Eye (tissue), 1 donor: ENCODE measurements at regions not wholly inside any gene's neighbourhood (a gene's known extent, or its start where the extent isn't known, plus 50 kb on each side); places are given as distances from the start of the nearest gene placed in this dataset.
"Not testable (repeated sequence)": the region's sequence is repeated elsewhere in the genome, so short reads cannot be mapped to it uniquely, and the experiment has no call there.

Source experiments
- DNase-seq: peaks from one replicate; pipeline ENCODE4 v3.0.0-alpha.2; 2015

DNA sequence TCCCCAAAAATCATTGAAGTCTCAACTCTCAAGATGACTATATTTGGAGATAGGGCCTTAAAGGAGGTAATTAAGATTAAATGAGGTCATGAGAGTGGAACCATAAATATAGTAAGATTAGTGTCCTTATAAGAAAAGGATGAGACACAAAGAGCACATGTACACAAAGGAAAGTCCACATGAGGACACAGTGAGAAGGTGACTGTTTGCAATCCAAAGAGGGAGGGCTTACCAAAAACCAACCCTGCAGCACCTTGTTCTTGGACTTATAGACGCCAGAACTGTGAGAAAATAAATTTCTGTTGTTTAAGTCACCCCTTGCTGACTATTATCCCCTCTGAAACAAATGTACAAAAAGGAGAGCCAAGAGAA is 150.4 kb upstream of the SMLR1 start:
- DNase-seq, result no peak

DNA sequence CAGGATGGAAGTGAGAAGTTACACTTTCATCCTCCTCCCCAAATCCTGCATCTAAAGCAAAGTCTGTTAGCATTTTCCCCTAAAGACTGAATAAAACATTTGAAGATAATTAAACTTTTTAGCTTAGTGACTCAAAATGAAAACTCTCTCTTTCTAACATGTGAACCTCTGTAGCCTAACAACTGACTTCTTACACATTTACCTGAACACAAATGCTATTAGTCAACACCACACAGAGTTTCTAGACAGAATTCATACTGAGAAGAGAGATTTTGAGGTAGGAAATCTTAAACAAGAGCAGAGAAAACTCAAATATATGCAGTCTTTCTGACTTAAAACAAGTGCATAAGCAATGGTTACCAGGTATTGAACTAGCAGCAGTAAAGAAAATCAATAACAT is 149.9 kb upstream of the SMLR1 start:
- DNase-seq, result no peak

DNA sequence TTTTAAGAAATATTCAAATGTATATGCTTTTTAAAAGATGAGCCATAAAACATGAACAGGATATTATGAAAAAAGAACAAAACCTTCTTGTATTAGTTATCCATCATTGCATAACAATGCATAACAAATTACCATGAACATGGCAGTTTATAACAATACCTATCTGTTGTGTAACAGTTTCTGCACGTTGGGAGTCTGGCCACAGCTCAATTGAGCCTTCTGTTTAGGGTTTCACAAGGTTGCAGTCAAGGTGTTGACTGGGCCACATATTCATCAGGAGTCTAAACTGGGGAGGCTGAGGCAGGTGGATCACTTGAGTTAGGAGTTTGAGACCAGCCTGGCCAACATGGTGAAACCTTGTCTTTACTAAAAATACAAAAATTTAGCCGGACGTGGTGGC is 149.4 kb upstream of the SMLR1 start:
- no peak for DNase-seq

- DNase-seq, result no peak
Measured at GRCh38 chr6:130679684-130680083, 147.5 kb upstream of the SMLR1 start.

- DNase-seq, result no peak
Measured at GRCh38 chr6:130680116-130680515, 147.1 kb upstream of the SMLR1 start.

DNA sequence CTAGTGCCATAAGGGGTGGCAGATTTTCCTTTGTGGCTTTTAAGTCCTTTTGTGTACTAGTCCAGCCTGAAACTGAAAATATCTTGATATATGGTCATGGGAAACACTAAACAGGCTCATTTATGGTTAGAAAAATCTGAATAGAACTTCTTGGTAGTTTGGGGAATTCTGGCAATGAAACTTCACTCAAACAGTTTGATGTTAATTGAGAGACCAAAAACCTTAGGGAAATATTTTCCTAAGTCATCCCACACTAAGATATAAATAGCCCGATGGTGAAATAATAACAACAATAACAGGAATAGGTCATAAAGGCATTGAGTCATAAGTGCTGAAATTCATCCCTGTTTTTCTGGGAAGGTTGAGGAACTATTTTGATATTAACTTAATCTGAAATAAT is 146.2 kb upstream of the SMLR1 start:
- no peak for DNase-seq

DNA sequence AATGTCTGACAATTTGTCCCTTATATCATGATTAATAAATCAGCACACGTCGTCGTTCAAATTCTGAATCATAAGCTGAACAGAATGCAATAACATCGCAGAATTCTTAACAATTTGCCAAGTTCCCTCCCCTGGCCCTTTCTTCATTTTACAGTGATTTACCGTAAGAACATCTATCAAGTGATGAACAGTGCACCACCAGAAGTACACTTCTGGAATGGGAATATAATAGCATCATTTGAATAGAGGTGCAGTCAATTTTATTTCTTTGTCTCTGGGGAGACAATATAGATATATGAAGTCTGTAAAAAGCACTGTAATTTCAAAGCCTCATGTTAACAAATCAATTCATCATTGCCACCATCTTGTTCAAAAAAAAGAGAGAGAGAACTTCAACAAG is 145.1 kb upstream of the SMLR1 start:
- DNase-seq, result no peak

DNA sequence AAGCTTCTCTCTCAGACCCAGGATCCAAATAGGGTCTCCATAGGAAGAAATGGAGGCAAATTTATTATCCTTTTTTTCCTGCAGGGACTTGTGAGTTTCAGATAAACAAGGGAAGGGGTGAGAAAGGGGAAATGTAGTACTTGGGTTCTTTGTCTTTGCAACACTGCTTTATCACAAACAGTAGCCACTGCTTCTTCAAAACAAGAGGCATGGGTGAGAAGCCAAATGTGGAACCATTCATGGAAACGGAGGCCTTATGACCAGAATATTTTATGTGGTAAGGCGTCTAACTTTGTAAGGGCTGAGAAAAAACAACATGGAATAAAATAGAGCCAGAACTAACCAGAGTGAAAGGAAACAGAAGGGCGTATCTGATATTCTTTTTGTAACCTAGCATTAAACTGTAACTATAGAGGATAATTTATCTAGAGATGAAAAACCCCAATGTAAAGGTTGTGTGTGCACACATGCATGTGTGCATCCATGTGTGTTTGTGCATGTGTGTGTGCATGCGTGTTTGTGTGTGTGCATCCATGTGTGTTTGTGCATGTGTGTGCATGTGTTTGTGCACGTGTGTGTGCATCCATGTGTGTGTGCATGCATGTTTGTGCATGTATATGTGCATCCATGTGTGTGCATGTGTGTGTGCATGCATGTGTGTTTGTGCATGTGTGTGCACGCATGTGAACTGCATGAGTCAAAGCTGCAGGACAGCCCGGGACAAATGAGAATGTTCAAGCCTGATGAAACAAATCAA is 143.3 kb upstream of the SMLR1 start:
- DNase-seq, result no peak

DNA sequence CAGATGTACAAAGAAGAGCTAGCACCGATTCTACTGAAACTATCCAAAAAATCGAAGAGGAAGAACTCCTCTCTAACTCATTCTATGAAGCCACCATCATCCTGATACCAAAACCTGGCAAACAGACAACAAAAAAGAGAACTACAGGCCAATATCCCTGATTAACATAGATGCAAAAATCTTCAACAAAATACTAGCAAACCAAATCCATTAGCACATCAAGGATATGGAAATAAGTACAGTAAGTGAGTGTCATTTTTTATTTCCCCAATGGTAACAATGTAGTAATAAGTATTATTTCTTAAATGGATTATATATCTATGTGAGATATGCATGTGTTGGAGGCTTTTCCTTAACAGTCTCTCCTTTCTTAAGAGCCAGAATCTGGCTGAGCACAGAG is 134.5 kb upstream of the SMLR1 start:
- DNase-seq, result no peak

DNA sequence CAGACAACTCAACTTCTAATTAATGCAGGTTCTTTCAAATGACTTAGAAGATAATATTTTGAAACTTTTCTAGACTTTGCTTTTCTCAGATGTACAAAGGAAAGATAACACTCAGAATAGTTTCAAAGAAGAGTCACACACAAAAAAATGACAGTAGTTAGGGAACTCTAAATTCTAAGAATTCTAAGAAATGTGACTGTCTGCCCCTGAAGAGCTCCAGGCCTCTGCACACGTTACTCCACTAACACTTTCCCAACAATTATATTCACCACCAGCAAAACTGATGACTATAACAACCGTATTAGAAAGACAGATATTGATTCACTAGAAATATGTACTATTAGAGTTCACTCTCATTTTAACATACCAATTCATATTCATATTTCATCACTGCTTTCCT is 133.3 kb upstream of the SMLR1 start:
- no peak for DNase-seq

DNA sequence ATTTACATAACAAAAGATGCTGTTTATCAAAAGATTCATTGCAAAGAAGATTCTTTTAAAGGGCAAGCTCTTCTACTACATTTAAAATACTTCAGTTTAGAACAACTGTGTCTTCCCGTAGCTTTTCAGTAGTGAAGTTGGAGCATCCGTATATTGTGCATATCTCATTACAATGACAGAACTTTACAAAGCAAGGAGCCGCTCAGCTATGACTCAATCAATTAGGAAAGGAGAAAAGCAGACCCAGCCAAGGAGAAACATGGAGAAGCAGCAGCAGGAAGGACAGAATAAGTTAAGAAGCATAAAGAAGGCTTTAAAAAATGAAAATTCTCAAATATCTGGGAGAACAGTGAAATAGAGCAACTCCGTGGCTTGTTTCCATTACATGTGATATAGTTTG is 132.6 kb upstream of the SMLR1 start:
- peak; percentile 12 for DNase-seq

DNA sequence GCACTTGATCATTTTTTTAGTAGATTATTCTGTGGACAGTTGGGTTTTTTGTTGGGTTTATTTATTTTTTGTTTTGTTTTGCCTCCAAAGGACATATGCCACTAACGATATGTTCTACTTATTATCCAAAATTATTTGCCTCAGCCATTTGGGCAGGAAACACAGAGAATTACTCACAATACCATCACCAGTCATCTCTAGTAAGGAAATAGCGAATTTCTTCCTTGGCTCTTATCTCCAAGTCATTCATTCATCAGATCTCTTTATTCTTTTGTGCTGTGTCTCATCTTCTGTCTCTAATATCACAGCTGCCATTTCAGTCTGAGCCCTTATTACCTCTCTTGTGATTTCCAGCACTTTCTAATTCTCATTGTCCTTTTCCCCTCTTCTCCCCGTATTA is 130.4 kb upstream of the SMLR1 start:
- DNase-seq, result no peak

DNA sequence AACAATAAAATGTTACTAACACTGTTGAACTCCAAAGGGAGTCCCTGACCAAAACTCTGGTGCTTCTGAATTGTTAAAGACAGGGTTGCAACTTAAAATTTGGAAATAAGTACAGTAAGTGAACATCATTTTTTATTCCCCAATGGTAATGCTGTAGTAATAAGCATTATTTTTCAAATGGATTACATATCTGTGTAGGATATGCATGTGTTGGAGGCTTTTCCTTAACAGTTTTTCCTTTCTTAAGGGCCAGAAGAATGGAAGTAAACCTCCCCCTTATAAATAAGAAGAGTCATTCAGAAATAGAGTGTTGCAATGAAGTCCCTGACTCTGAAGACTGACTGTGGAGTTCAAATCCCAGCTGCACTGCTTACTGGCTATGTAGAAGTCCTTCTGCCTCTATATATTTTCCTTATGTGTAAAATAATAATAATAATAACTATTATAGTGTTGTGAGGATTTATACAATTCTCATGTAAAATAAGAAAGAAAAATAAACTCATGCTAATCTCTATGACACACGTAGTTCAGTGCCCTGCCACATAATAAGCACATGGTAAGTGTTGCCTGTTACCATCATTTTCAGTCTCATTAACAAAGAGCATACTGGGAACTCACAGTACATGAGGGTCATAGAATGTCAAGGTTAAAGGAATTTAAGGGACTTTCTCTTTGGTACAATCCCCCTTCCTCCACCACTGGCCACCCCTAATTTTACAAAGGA is 129.8 kb upstream of the SMLR1 start:
- no peak for DNase-seq

GRCh38 chr6:130697995-130698535 is 129.1 kb upstream of the SMLR1 start:
- DNase-seq, result peak; percentile 76

DNA sequence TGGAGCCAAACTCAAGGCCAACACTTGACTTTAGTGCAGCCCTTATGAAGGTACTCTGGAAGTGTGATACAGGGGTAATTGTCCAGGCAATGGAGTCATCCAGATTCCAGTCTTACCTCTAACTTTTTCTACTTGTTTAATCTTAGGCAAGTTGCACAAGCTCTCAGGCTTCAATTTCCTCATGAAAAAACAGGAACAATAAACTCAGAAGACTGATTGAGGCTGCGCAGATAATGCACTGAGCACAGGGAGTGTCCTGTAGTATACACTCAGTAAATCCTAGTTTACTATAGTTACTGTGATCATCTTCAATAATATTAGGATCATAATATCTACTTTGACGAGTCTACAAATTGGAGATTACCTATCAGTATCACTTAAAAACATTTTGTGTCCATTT is 127.5 kb upstream of the SMLR1 start:
- no peak for DNase-seq

- no peak for DNase-seq
Measured at GRCh38 chr6:130700397-130700796, 126.8 kb upstream of the SMLR1 start.

DNA sequence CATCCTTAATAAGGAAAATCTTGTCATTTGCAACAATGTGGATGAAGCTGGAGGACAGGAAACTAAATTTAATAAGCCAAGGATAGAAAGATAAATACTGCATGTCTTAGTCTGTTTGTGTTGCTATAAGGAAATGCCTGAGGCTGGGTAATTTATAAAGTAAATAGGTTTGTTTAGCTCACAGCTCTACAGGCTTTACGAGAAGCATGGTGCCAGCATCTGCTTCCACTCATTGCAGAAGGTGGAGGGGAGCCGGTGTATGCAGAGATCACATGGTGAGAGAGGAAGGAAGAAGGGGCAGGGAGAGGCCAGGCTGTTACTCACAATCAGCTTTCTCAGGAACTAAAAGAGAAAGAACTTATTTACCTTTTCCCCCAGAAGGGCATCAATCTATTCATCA is 118.9 kb upstream of the SMLR1 start:
- DNase-seq, result peak; percentile 14

- DNase-seq, result not testable (repeated sequence)
Measured at GRCh38 chr6:130711641-130712040, 115.6 kb upstream of the SMLR1 start.

DNA sequence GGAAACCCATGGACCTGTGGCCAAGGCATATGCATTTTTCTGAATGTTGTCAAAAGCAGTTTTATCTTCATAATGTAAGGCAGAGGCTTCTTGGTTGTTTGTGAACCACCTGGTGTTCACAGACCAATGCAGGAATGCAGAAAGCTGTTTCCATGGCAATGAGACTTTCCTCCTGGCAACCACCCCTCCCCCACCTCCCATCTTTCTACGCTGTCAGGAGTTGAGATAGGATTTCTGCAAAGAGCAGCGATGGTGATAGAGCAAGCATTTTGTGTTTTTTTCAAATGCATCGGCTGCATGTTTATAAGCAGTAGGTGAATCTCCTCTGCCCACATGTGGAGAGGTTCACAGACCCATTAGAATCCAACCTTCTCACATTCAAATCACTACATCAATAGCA is 114.1 kb upstream of the SMLR1 start:
- DNase-seq, result peak; percentile 80

- no peak for DNase-seq
Measured at GRCh38 chr6:130715058-130715457, 112.1 kb upstream of the SMLR1 start.

DNA sequence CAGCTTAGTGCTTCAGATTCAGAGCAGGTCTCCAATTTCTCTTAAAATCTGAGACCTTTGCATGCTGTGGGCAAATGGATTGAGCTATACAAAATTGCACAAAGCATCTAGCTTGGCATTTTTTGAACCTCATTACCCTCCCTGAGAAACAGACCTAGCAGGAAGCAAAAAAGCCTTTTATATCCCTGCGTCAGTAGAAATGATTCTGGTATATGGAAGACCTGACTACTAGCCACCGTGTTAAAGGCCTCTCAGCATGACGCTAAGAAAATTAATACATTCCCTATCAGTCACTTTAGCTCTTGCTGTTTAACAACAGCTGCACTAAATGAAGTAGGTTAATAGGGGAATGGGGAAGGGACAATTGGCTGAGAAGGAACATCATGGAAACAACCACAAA is 110.7 kb upstream of the SMLR1 start:
- DNase-seq, result peak; percentile 30

DNA sequence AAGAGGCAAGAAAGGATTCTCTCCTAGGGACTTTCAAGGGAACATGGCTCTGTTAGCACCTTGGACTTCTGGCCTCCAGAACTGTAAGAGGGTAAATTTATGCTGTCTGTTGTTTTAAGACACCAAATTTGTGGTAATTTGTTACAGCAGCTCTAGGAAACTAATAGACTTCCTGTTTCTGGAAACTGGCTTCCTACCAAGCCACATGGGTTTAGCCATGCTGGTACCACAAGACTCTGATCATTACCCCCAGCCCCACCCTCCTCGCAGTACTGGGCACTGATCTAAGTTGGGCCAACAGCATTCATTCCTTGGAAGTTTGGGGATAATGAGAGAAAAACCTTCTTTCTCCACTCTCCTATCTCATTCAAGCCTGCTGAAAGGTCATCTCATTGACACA is 109.5 kb upstream of the SMLR1 start:
- DNase-seq, result no peak

DNA sequence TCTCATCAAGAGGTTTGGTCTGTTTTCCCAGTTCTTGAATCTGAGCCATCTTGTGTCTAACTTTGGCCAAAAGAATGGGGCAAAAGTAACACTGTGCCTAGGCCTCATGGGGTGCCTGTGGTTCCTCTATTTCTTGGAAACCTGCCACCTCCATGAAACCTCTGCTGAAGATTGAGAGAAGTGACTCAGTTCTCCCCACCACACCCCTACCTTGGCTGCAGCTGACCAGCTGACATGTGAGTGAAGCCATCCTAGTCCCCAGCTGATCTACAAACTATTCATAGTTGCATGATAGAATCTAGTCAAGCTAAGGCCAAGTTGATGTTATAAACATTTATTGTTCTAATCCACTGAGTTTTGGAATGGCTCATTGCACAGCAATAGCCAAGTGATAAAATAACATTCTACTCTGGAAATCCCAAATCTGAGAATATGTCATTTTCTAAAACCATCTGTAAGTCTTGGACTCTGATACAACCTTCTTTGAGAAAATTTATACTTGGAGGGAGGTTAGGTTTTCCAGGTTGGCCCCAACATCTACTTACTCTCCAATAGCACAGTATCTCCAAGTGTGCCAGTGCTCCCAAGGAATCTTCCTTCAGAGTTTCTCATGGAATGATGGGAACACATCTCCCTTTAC is 107.0 kb upstream of the SMLR1 start:
- no peak for DNase-seq

DNA sequence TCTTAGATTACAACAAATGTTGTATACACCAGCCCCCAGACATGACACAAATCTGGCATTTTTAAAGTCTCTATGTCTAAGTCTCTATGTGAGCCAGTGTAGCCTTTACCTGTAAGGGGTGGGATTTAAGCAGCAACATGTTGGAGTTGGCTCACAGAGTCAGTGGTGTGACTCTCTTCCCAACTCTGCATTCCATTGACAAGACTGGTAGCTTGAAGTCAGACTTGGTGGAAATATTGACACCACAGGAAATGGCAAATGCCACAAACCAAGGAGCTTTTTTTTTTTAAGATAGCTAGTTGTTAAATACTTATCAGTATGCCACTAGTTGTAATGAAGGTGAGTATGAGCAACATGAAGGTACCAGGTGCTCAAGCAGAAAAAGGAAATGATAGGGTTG is 103.1 kb upstream of the SMLR1 start:
- no peak for DNase-seq
